H1 (cell line): ENCODE measurements at regions not wholly inside any gene's neighbourhood (a gene's known extent, or its start where the extent isn't known, plus 50 kb on each side); places are given as distances from the start of the nearest gene placed in this dataset.

Experiments
- CTCF ChIA-PET: fragments of 300-600 bp; sonication (Branson Sonifier 250); formaldehyde crosslinking; loops from one replicate; lab custom pipeline; 2021; ENCODE audit not compliant: partially characterized antibody; lab: Charles Lee
- POLR2A ChIA-PET: fragments of 300-600 bp; sonication (Branson Sonifier 250); formaldehyde crosslinking; loops from one replicate; lab custom pipeline; 2021; ENCODE audit warnings: inconsistent platforms; ENCODE audit not compliant: partially characterized antibody; lab: Charles Lee
- DNase-seq, 2 experiments: peaks; one replicate each; pipeline versions ENCODE4 v3.0.0 to v3.0.0-alpha.2; 2010 to 2022; ENCODE audit warnings: low spot score in 2 of 2, low read depth in 1 of 2, mixed read lengths in 1 of 2
- FAIRE-seq: peaks from 2 replicates; lab custom pipeline; 2011; peaks lifted over from hg19 to GRCh38; lab: Jason Lieb, UNC
- H2AFZ ChIP-seq: 2 replicates; pipeline ENCODE4 v1.8.1; 2012; ENCODE audit warnings: low read length, inconsistent platforms
- H2AK5ac ChIP-seq: 2 replicates; pipeline ENCODE4 v1.6.1; 2013; ENCODE audit warnings: low read depth, low read length
- H2BK120ac ChIP-seq: replicated peaks from 2 replicates; pipeline ENCODE3; 2013; ENCODE audit warnings: low read depth, low read length, inconsistent platforms
- H2BK12ac ChIP-seq: 2 replicates; pipeline ENCODE4 v1.6.1; 2013; ENCODE audit warnings: low read depth, low read length
- H2BK15ac ChIP-seq: 2 replicates; pipeline ENCODE4 v1.6.1; 2013; ENCODE audit warnings: low read length
- H2BK20ac ChIP-seq: 2 replicates; pipeline ENCODE4 v1.6.1; 2013; ENCODE audit warnings: low read length
- H2BK5ac ChIP-seq: 2 replicates; pipeline ENCODE4 v1.6.1; 2013; ENCODE audit warnings: low read depth, low read length
- H3K14ac ChIP-seq: 2 replicates; pipeline ENCODE4 v1.6.1; 2013; ENCODE audit warnings: inconsistent platforms; ENCODE audit not compliant: insufficient read length
- H3K18ac ChIP-seq: 2 replicates; pipeline ENCODE4 v1.6.1; 2013; ENCODE audit warnings: low read length; ENCODE audit errors: extremely low read depth
- H3K23ac ChIP-seq: 2 replicates; pipeline ENCODE4 v1.6.1; 2013; ENCODE audit warnings: inconsistent platforms; ENCODE audit not compliant: insufficient read length
- H3K23me2 ChIP-seq: 2 replicates; pipeline ENCODE4 v1.6.1; 2013; ENCODE audit warnings: low read depth, low read length
- H3K27ac ChIP-seq: 2 replicates; pipeline ENCODE4 v1.6.1; 2011; ENCODE audit warnings: low read depth, low read length, inconsistent platforms
- H3K27me3 ChIP-seq, 4 experiments: replicated peaks in 1 of 4; 1 replicate in 1 of 4; 2 replicates in 3 of 4; pipeline versions ENCODE4 v1.6.1 to v1.8.1; 2011 to 2013; ENCODE audit warnings: low read length in 3 of 4, mild to moderate bottlenecking in 3 of 4, inconsistent platforms in 2 of 4, mixed read lengths in 2 of 4, moderate library complexity in 1 of 4; ENCODE audit not compliant: control insufficient read depth in 3 of 4, insufficient read depth in 3 of 4; ENCODE audit errors: extremely low read depth in 1 of 4
- H3K36me3 ChIP-seq, 4 experiments: 2 replicates each; pipeline versions ENCODE4 v1.6.1 to v1.8.1; 2011 to 2013; ENCODE audit warnings: mild to moderate bottlenecking in 4 of 4, low read length in 3 of 4, moderate library complexity in 2 of 4, control low read depth in 1 of 4, inconsistent platforms in 1 of 4; ENCODE audit not compliant: insufficient read depth in 4 of 4, control insufficient read depth in 2 of 4
- H3K4ac ChIP-seq: replicated peaks from 2 replicates; pipeline ENCODE3; 2013; ENCODE audit warnings: low read length, low read depth, mixed read lengths, inconsistent platforms; ENCODE audit not compliant: insufficient read length
- H3K4me1 ChIP-seq, 4 experiments: replicated peaks in 1 of 4; 1 replicate in 1 of 4; 2 replicates in 3 of 4; pipeline versions ENCODE4 v1.6.1 to v1.8.1; 2011 to 2013; ENCODE audit warnings: low read length in 3 of 4, inconsistent platforms in 2 of 4, mixed read lengths in 1 of 4; ENCODE audit not compliant: insufficient read depth in 4 of 4, control insufficient read depth in 3 of 4
- H3K4me2 ChIP-seq, 2 experiments: 2 replicates each; pipeline versions ENCODE4 v1.6.1 to v1.8.1; 2011 to 2013; ENCODE audit warnings: low read depth in 2 of 2, low read length in 2 of 2, control low read depth in 1 of 2, inconsistent platforms in 1 of 2, mild to moderate bottlenecking in 1 of 2; ENCODE audit not compliant: insufficient read depth in 1 of 2
- H3K4me3 ChIP-seq, 4 experiments: fragments of 200-600, 300-600 bp in 1 of 4; sonication (generic), shearing (Covaris generic), sonication (Bioruptor Twin) in 1 of 4; 2 replicates each; pipeline versions ENCODE4 v1.5.1 to v1.8.1; 2011 to 2016; ENCODE audit warnings: low read length in 4 of 4, low read depth in 3 of 4, control low read depth in 2 of 4, inconsistent platforms in 2 of 4, mild to moderate bottlenecking in 2 of 4, mixed read lengths in 1 of 4, moderate library complexity in 1 of 4; ENCODE audit not compliant: insufficient read depth in 2 of 4; ENCODE audit errors: extremely low read depth in 1 of 4
- H3K56ac ChIP-seq: replicated peaks from 2 replicates; pipeline ENCODE3; 2013; ENCODE audit warnings: low read depth, mild to moderate bottlenecking, mixed read lengths, low read length, inconsistent platforms; ENCODE audit not compliant: insufficient read length
- H3K79me1 ChIP-seq: 2 replicates; pipeline ENCODE4 v1.6.1; 2013; ENCODE audit warnings: low read depth, low read length, control low read depth
- H3K79me2 ChIP-seq, 2 experiments: 2 replicates each; pipeline versions ENCODE4 v1.6.1 to v1.8.1; 2012 to 2013; ENCODE audit warnings: low read length in 2 of 2, mild to moderate bottlenecking in 2 of 2, inconsistent platforms in 1 of 2; ENCODE audit not compliant: insufficient read depth in 2 of 2, control insufficient read depth in 1 of 2
- H3K9ac ChIP-seq, 4 experiments: replicated peaks in 1 of 4; 1 replicate in 1 of 4; 2 replicates in 3 of 4; pipeline versions ENCODE4 v1.6.1 to v1.8.1; 2011 to 2013; ENCODE audit warnings: low read depth in 3 of 4, low read length in 3 of 4, control low read depth in 2 of 4, mild to moderate bottlenecking in 2 of 4, moderate library complexity in 2 of 4, inconsistent platforms in 1 of 4; ENCODE audit errors: extremely low read depth in 1 of 4
- H3K9me3 ChIP-seq, 2 experiments: 2 replicates each; pipeline versions ENCODE4 v1.6.1 to v1.8.1; 2012 to 2013; ENCODE audit warnings: mild to moderate bottlenecking in 2 of 2, moderate library complexity in 2 of 2, control low read depth in 1 of 2, inconsistent platforms in 1 of 2, low read depth in 1 of 2, low read length in 1 of 2, mixed read lengths in 1 of 2; ENCODE audit not compliant: insufficient read depth in 2 of 2
- H4K20me1 ChIP-seq, 2 experiments: replicated peaks in 1 of 2; 2 replicates each; pipeline versions ENCODE3 to v1.8.1; 2011 to 2013; ENCODE audit warnings: inconsistent platforms in 2 of 2, low read length in 2 of 2, mild to moderate bottlenecking in 1 of 2; ENCODE audit not compliant: insufficient read depth in 2 of 2, control insufficient read depth in 1 of 2
- H4K5ac ChIP-seq: 2 replicates; pipeline ENCODE4 v1.6.1; 2013; ENCODE audit warnings: low read length, low read depth, mixed read lengths, inconsistent platforms; ENCODE audit not compliant: insufficient read length
- H4K8ac ChIP-seq: 2 replicates; pipeline ENCODE4 v1.8.0; 2013; ENCODE audit warnings: mild to moderate bottlenecking, moderate library complexity, low read length, inconsistent platforms; ENCODE audit not compliant: insufficient read depth; ENCODE audit errors: extremely low read depth
- H4K91ac ChIP-seq: replicated peaks from 2 replicates; pipeline ENCODE3; 2013; ENCODE audit warnings: low read length, mixed read lengths, inconsistent platforms; ENCODE audit not compliant: insufficient read length
- RAD21 ChIP-seq, 2 experiments: IDR thresholded peaks in 1 of 2; conservative IDR thresholded peaks in 1 of 2; 2 replicates each; pipeline ENCODE4 v1.6.1; 2011; ENCODE audit warnings: low read depth in 2 of 2, low read length in 2 of 2, improper control_type of control experiment in 1 of 2, inconsistent platforms in 1 of 2, mild to moderate bottlenecking in 1 of 2, moderate library complexity in 1 of 2
- WGBS, 2 experiments: shearing (Covaris generic) in 1 of 2; methylation state at CpG; one replicate each; pipeline versions ENCODE4 v1.1.6 to v1.1.7; 2013 to 2015; ENCODE audit warnings: low lambda C conversion rate in 2 of 2, mixed read lengths in 2 of 2, inconsistent platforms in 1 of 2, low coverage in 1 of 2, missing lambda C conversion rate in 1 of 2; ENCODE audit not compliant: insufficient replicate concordance in 2 of 2, insufficient coverage in 1 of 2, insufficient read length in 1 of 2; ENCODE audit errors: extremely low coverage in 1 of 2, missing lambda C conversion rate in 1 of 2; 5-methylcytosine and 5-hydroxymethylcytosine counted together

- no peak for FAIRE-seq
- Histone ChIP-seq H3K4me1 (no peaks in the 10 kb centered on the region), H4K91ac (no peak overlapping the region), H3K4me3 (peak overlapping the region in 1 of 4 experiments; percentile 20; a peak in 1 of 8 replicates), H2BK12ac (no peak overlapping the region), H3K4me2 (no peak overlapping the region), H3K79me2 (no peaks in the 10 kb centered on the region), H3K9me3 (peaks cover 35 to 67% of the 10 kb centered on the region in 2 experiments; a peak in 3 of 4 replicates), H2BK15ac (no peak overlapping the region), H3K14ac (no peak overlapping the region), H4K5ac (no peak overlapping the region), H3K23me2 (no peaks in the 10 kb centered on the region), H2AFZ (no peak overlapping the region), H3K36me3 (no peaks in the 10 kb centered on the region), H3K79me1 (no peaks in the 10 kb centered on the region), H3K56ac (no peak overlapping the region), H3K27ac (no peak overlapping the region), H4K20me1 (no peaks in the 10 kb centered on the region), H2BK5ac (no peak overlapping the region), H2AK5ac (no peak overlapping the region), H2BK120ac (no peak overlapping the region), H3K18ac (no peak overlapping the region), H4K8ac (no peak overlapping the region), H3K27me3 (no peaks in the 10 kb centered on the region), H3K9ac (no peak overlapping the region), H3K23ac (no peak overlapping the region), H2BK20ac (no peak overlapping the region), H3K4ac (no peak overlapping the region)
- CTCF ChIA-PET = no interaction called here
- no peak for DNase-seq
- WGBS, 2 experiments = 87% methylated on average over 26 of the region's 26 CpGs; no CpG with 5 or more reads in 1 of the 2 experiments
- POLR2A ChIA-PET = no interaction called here
- TF ChIP-seq RAD21 (IDR thresholded peaks at IDR 0.05 in 1 of 2, conservative IDR thresholded peaks at IDR 0.05 in 1 of 2; ENCODE audit: low read depth in 2 of 2, low read length in 2 of 2) = no peak
These were observed 618.7 kb downstream of the KCNJ18 start for GRCh38 chr17:22310717-22311686.
